Fibroblast of skin of right biceps (primary cell): ENCODE measurements at regions not wholly inside any gene's neighbourhood (a gene's known extent, or its start where the extent isn't known, plus 50 kb on each side); places are given as distances from the start of the nearest gene placed in this dataset.

Source experiments
- DNase-seq: peaks from one replicate; pipeline ENCODE4 v3.0.0-alpha.2; 2013

DNA sequence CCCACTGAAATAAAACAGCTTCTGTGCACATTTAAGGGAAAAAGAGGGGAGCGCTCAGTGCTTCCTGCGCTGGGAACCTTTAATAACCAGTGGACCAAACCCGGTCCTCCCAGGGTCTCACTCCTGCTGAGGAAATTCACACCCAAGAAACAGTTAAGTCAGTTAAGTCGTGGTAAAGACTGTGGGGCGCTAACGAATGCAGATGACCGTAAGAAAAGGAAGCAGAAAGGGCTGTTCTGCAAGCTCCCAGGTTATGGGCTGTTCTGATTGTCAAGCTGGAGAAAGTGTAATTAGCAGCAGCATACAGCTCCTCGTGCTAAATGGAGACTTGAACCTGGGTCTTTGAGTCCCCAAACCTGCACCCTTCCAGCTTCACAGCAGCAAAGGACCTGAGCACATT lies 536.6 kb downstream of the NPHP4 start:
- no peak for DNase-seq

GRCh38 chr1:5455056-5455455 lies 537.2 kb downstream of the NPHP4 start:
- no peak for DNase-seq

GRCh38 chr1:5453347-5453746 lies 538.9 kb downstream of the NPHP4 start:
- no peak for DNase-seq

DNA sequence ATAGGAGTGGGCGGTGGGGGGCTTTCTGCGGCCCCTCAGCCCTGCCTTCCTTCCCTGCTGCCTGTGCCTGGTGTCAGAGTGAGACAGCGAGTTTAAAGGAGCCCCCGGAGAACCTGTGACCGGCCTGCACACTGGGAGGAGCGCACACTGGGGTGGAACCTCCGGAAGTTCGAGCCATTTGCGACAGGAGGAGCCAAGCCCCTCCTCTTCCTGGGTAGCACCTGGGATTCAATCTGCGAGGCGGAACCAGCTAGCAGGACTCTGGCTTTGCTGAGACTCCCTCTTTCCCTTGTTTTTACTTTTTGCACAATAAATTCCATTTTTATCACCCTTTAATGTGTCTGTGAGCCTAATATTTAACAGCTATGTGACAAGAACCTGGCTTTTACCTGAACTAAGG lies 540.6 kb downstream of the NPHP4 start:
- no peak for DNase-seq

DNA sequence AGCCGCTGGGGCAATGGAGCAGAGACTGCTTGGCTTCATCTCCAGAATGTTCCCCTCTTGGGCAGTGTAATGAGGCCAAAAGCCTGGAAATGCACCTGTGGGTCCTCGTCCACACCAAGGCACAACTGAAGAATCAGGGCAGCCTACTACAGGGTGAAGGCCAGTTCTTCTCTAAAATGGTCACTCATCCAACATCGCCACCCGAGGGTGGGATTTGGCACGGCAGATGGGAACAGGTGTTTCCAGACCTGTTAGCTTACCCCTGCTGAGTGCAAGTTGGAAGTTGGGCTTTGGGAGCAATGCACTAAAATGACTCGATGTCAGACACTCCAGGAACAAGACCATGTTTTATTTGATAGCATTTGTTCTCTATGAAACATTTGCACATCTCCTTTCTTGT lies 543.7 kb downstream of the NPHP4 start:
- no peak for DNase-seq

DNA sequence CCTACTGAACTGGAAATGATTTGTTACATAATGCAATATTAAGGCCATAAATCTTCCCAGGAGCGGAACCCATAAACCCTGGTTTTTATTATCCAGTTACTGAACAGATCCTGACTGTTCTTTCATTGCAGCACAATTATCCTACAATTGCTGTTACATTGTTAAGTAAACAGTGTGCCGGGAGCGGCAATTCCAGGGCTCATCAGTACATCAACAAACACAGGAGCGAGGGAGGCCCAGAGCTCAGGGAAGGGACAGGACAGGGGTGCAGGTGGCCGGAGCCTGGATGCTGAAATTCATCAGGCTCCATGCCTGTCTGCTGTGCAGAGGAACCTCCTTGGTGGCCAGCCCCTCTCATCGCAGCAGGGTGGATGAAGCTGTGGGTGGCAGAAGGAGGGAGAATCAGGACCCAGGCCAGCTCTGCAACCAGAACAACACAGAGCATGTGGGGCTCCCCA lies 544.7 kb downstream of the NPHP4 start:
- no peak for DNase-seq

GRCh38 chr1:5444396-5444795 lies 547.8 kb downstream of the NPHP4 start:
- DNase-seq, result no peak

DNA sequence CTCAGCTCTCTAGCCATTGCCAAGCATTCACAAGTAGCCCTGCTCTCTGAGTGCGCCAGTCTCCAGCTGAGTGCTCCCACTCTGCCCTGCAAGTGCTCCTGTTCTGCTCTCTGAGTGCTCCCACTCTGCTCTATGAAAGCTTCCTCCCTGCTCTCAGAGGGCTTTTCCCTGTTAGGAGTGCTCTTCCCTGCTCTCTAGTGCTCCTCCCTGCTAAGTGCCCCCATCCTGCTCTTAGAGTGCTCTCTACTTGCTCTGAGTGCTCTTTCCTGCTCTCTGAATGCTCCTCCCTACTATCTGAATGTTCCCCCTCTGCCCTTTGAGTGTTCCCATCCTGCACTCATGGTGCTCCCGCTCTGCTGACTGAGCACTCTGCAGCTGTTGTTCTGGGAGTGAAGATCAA lies 555.4 kb downstream of the NPHP4 start:
- DNase-seq, result no peak

GRCh38 chr1:5435414-5435813 lies 556.8 kb downstream of the NPHP4 start:
- no peak for DNase-seq

DNA sequence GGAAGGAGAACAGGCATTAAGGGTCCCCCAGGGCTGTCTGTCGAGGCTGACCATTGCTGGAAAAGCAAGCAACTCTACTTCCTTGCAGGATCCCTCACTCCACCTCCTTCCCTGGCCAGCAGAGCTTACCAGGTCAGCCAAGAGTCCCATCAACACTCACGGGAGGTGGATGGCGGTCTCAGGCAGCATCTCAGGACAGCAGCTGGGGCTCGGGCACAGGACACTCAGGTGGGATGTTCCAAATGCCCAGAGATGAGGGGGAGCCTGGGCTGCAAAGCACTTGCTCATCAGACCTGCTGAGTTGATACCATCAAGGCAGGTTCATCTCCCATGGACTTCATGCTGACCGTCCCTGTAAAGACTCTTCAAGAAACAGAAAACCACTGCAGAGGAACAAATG lies 559.8 kb downstream of the NPHP4 start:
- no peak for DNase-seq

DNA sequence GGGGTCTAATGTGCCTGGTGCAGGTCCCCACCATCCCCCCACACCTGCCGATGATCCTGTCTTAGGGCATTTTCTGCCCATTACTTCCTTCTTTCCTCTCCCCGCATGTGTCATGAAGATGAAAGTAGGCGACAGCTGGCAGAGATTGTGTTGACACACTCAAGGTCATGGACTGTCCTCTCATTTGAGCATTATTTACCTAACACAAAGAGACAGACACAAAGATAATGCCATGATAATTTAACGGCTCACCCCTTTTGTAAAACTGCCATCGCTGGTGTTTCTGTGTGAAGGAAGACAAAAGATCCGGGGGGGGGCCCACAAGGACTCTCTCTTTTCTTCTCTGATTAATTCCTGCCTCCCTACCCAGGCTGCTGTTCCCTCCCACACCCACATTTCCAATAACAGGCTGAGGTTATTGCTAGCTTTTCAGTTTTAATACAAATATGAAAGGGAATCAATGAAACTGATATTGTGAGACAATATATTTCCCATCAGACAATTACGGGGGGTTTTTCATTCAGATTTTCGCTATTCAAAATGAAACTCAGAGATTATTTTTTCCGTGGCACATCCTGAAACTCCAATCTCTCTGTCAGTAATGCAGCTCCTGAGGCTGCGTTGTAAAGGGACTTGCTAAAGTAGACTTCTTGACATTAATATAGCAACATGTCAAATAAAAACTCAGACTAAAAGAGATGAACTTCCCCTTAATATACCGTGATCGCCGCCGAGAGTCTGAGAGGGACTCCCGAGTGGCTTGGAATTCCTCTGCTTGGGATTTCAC lies 561.1 kb downstream of the NPHP4 start:
- DNase-seq, result no peak

GRCh38 chr1:5430136-5430535 lies 562.1 kb downstream of the NPHP4 start:
- no peak for DNase-seq

GRCh38 chr1:5428351-5428750 lies 563.9 kb downstream of the NPHP4 start:
- no peak for DNase-seq

DNA sequence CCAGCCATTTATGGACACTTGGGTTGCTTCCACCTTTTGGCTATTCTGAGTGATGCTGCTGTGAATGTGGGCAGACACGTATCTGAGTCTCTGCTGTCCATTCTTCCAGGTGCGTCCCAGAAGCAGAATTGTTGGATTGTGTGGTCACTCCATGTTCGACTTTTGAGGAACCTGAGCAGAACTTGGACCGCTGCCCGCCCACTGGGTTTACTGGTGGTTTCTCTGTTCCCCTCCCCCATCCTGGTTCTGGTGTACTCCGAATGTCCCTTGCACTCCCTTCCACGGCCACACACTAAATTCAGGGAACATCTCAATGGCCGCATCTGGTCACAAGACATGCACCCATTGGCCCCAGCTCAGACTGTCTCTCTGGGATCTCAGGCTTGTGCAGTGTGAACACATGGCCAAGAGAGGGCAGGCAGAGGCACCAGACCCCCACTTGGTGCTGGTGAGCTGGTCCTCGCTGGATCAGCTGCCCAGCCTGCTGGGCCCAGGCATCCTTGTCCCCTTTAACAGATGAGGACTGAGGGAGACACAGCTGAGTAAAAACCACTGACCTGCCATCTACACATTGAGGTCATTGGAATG lies 565.1 kb downstream of the NPHP4 start:
- no peak for DNase-seq

DNA sequence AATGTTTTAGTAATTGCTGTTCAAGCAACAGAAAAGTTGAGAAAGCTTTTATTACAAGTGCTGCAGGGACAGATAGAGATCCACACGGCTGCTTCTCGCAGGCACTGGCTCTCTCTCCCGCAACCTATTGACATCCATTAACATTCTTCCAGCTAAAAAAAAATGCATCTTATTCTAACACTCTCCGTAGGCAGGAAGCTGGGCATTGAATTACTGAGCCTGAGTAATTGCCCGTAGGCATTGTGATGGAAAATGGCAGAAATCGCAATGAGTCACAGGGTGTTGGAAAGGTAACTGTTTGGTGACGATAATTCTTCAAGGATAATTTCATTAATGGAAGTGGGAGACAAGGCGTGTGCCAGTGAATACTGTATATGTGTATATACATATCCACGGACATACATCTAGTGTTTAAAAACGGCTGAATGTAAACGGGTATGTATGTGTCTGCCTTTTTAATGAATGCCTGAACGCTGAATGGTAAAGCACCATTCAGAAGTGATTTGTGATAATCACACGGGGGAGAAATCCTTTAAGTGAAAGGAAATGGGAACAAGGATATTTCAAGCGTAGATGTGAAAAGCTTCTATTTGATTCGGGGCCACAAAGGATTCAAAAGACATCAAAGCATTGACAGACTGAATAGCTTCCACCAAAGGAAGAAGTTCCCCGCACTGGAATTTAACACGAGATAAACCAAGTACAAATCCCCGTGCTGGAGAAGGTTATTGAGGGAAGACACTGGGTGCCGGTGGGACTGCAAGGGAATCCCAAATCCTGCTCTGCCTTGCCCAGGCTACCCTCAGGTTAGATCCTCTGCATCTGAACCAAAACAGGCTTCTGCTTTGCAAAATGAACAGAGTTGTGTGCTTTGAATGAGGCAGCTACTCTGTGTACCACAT lies 567.2 kb downstream of the NPHP4 start:
- DNase-seq, result no peak

DNA sequence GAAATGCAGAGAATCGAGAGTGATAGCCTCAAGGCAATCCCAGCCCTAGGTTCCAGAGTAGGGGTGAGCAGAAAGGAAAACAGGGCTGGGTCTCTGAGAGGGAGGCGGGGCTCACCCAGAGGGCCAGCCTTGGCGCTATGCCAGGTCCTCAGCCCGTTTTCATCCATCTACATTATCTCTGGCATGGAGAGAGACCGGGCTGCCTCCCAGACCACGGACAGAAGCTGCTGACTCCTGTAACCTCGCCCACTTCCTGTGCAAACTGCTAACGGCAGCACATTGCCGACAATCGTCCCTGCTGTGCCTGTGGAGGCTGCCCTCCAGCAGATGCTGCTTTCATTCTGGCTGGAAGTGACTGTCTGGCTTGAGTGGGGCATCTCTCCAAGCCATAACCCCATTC lies 569.1 kb downstream of the NPHP4 start:
- no peak for DNase-seq

DNA sequence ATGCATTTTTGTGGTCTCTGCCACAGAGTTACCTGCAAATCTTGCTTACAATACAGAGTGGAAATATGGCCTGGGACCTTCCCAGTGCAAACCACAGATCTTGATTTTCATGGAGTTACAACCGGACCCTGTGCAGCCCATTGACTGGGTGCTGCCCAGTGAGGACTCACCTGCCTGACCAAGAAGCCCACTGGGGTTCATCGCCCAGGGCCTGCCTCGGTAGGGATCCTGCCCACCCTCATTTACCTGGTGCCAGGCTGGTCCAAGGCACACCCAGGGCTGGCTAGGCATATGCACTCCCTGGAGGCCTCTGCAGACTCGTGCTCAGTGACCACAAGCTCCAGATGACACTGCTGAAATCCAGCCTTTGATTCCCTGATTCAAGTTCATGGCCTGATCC lies 572.7 kb downstream of the NPHP4 start:
- DNase-seq, result no peak

DNA sequence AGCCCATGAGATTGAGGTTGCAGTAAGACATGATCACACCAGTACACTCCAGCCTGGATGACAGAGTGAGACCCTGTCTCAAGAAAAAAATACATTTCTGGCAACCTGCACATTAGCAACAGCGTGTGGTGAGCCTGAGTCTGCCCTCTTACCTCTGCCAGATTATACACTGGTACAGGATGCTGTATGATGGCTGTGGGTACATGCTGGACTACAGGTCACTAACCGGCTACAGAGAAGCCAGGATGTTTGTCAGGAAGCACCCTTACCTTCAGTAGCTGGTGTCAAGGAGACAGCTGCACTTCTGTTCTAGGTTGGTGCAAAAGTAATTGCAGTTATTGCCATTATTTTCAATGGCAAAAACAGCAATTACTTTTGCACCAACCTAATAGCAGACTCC lies 575.7 kb downstream of the NPHP4 start:
- no peak for DNase-seq

- no peak for DNase-seq
Observed at GRCh38 chr1:5415606-5416005, 576.6 kb downstream of the NPHP4 start.

DNA sequence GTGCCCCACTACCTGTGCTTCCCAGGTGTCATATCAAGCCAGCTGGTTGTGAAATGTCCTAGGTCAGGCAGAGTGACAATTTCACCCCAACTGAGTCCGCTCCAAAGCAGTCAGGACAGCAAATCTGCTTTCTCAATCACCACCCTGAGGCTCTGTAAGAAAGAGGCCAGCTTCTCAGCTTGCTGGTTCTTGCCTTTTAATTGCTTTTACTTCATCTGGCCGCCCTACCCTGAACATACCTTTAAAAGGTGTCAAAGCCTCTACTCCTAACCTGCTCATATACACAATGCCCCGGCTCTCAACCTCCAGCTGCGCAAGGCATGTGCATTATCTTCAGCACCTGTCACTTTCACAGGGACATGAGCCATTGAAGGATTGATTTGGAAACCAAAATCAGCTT lies 581.6 kb downstream of the NPHP4 start:
- DNase-seq, result no peak

- no peak for DNase-seq
Observed at GRCh38 chr1:5408401-5408800, 583.8 kb downstream of the NPHP4 start.

DNA sequence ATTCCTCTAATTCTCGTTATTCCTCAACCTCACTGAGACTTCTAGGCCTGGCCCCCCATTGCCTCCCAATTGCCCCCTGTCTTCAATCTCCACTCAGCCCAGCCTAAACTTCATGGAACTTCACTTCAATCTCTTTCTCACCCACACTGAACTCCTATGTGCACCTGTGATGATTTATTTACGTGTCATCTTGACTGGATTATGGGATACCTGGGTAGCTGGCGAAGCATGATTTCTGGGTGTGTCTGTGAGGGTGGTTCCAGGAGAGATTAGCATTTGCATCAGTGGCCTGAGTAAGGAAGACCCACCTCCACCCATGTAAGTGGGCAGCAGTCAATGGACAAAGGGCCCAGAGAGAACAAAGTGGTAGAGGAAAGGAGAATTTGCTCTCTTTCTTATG lies 587.0 kb downstream of the NPHP4 start:
- DNase-seq, result no peak

DNA sequence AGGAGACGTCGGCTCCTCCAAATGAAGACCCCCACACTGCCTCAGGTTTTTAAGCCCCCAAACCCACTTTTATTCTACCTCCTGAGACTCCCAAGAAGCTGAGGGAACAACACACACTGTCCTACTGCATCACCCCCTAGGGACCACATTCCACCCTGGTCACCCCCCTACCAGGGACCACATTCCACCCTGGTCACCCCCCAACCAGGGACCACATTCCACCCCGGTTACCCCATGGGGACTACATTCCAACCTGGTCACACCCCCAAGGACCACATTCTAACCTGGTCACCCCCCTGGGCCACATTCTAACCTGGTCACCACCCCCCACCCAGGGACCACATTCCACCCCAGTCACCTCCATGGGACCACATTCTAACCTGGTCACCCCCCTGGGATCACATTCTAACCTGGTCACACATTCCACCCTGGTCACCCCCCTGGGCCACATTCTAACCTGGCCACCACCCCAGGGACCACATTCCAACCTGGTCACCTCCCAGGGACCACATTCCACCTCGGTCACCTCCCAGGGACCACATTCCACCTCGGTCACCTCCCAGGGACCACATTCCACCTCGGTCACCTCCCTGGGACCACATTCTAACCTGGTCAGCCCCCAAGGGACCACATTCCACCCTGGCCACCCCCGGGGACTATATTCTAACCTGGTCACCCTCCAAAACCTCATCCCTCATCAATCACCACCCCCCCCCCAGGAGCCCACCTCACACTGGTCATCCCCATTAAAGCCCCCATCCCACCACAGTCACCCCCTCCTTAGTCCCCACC lies 587.6 kb downstream of the NPHP4 start:
- DNase-seq, result no peak
